Stimulated activated CD4-positive, alpha-beta T cell treated with anti-CD3 and anti-CD28 coated beads, Interleukin-1b, Interleukin-23, amount 100 ng/mL, for 48 hours (primary cell): ENCODE measurements at regions not wholly inside any gene's neighbourhood (a gene's known extent, or its start where the extent isn't known, plus 50 kb on each side); places are given as distances from the start of the nearest gene placed in this dataset.
"Not testable (repeated sequence)": the region's sequence is repeated elsewhere in the genome, so short reads cannot be mapped to it uniquely, and the experiment has no call there.

ENCODE experiments used
- DNase-seq: peaks from one replicate; pipeline ENCODE4 v3.0.0-alpha.2; 2020

GRCh38 chr12:67760586-67761275, 112.2 kb downstream of the DYRK2 start:
- no peak for DNase-seq

GRCh38 chr12:67761566-67761965, 113.0 kb downstream of the DYRK2 start:
- no peak for DNase-seq

- DNase-seq = no peak
Observed at GRCh38 chr12:67764055-67764454, 115.5 kb downstream of the DYRK2 start.

GRCh38 chr12:67764946-67765619, 116.5 kb downstream of the DYRK2 start:
- DNase-seq = no peak

- no peak for DNase-seq
Observed at GRCh38 chr12:67765776-67766766, 117.5 kb downstream of the DYRK2 start.

- no peak for DNase-seq
Observed at GRCh38 chr12:67772267-67773169, 124.0 kb downstream of the DYRK2 start.

GRCh38 chr12:67773896-67774295, 125.4 kb downstream of the DYRK2 start:
- no peak for DNase-seq

- DNase-seq = no peak
Observed at GRCh38 chr12:67774983-67775587, 126.5 kb downstream of the DYRK2 start.

GRCh38 chr12:67780580-67781084, 132.1 kb downstream of the DYRK2 start:
- DNase-seq = no peak

- DNase-seq = no peak
Observed at GRCh38 chr12:67782573-67782972, 134.0 kb downstream of the DYRK2 start.

GRCh38 chr12:67783393-67783792, 134.8 kb downstream of the DYRK2 start:
- DNase-seq = no peak

GRCh38 chr12:67784831-67785230, 136.3 kb downstream of the DYRK2 start:
- no peak for DNase-seq

GRCh38 chr12:67786086-67786485, 137.5 kb downstream of the DYRK2 start:
- DNase-seq = no peak

GRCh38 chr12:67788118-67788517, 139.6 kb downstream of the DYRK2 start:
- no peak for DNase-seq

GRCh38 chr12:67789266-67789665, 140.7 kb downstream of the DYRK2 start:
- DNase-seq = no peak

- DNase-seq = no peak
Observed at GRCh38 chr12:67790660-67791059, 142.1 kb downstream of the DYRK2 start.

- not testable (repeated sequence) for DNase-seq
Observed at GRCh38 chr12:67791362-67791761, 142.8 kb downstream of the DYRK2 start.

- no peak for DNase-seq
Observed at GRCh38 chr12:67792185-67792584, 143.6 kb downstream of the DYRK2 start.

GRCh38 chr12:67794161-67794560, 145.6 kb downstream of the DYRK2 start:
- DNase-seq = no peak

- no peak for DNase-seq
Observed at GRCh38 chr12:67795236-67795635, 146.7 kb downstream of the DYRK2 start.

GRCh38 chr12:67797185-67797741, 148.7 kb downstream of the DYRK2 start:
- no peak for DNase-seq
